ENCODE measurements at regions not wholly inside any gene's neighbourhood (a gene's known extent, or its start where the extent isn't known, plus 50 kb on each side); places are given as distances from the start of the nearest gene placed in this dataset.

DNA sequence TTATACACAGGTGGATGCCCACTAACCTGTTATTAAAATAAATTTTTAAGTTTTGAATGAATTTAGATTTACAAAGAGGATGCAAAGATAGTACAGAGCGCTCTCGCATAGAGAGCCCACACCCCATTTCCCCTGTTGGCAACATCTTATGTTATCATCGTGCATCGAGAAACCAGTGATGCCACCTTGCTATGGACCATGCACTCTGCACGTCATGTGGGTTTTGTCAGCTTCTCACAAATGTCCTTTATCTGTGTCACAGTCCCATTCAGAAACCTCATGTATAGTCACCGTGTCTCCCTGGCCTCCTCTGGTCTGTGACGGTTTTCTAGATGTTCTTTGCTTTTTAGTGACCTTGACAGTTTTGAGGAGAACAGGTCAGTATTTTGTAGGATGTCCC, 60.0 kb downstream of the ING1 start:
- Histone ChIP-seq H4K20me1 (ENCODE audit: control insufficient read depth, extremely low read depth, insufficient read depth, low read length) (no peaks in the 10 kb centered on the region), H3K9ac (ENCODE audit: control insufficient read depth, extremely low read depth, insufficient read depth, low read length) (no peak overlapping the region), H3K79me2 (ENCODE audit: control insufficient read depth, insufficient read depth, low read length) (no peaks in the 10 kb centered on the region), H3K4me1 (ENCODE audit: control insufficient read depth, extremely low read depth, insufficient read depth, low read length) (no peaks in the 10 kb centered on the region), H3K36me3 (ENCODE audit: control insufficient read depth in 2 of 2, extremely low read depth in 1 of 2, insufficient read depth in 2 of 2, low read length in 2 of 2) (no peaks in the 10 kb centered on the region), H3K27me3 (ENCODE audit: control insufficient read depth, extremely low read depth, insufficient read depth, low read length) (peaks cover 8% of the 10 kb centered on the region), H3K4me2 (ENCODE audit: control insufficient read depth, extremely low read depth, insufficient read depth, low read depth, low read length) (no peak overlapping the region), H2AFZ (ENCODE audit: control insufficient read depth, low read length) (no peak overlapping the region), H3K27ac (ENCODE audit: control insufficient read depth, insufficient read depth, low read length) (no peak overlapping the region), H3K4me3 (ENCODE audit: control insufficient read depth in 2 of 3, extremely low read depth in 1 of 3, insufficient read depth in 2 of 3, low read depth in 1 of 3, low read length in 3 of 3) (no peak overlapping the region), H3K9me1 (ENCODE audit: control insufficient read depth, extremely low read depth, insufficient read depth, low read length) (no peaks in the 10 kb centered on the region), H3K9me3 (ENCODE audit: control insufficient read depth, low read depth, low read length) (no peaks in the 10 kb centered on the region)
- DNase-seq (ENCODE audit: low read depth, low spot score): no peak
- TF ChIP-seq, protein P1, sequence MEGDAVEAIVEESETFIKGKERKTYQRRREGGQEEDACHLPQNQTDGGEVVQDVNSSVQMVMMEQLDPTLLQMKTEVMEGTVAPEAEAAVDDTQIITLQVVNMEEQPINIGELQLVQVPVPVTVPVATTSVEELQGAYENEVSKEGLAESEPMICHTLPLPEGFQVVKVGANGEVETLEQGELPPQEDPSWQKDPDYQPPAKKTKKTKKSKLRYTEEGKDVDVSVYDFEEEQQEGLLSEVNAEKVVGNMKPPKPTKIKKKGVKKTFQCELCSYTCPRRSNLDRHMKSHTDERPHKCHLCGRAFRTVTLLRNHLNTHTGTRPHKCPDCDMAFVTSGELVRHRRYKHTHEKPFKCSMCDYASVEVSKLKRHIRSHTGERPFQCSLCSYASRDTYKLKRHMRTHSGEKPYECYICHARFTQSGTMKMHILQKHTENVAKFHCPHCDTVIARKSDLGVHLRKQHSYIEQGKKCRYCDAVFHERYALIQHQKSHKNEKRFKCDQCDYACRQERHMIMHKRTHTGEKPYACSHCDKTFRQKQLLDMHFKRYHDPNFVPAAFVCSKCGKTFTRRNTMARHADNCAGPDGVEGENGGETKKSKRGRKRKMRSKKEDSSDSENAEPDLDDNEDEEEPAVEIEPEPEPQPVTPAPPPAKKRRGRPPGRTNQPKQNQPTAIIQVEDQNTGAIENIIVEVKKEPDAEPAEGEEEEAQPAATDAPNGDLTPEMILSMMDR (optimal IDR thresholded peaks at IDR 0.05 in 1 of 3, IDR thresholded peaks at IDR 0.05 in 1 of 3, conservative IDR thresholded peaks at IDR 0.05 in 1 of 3; ENCODE audit: extremely low read depth in 1 of 3, insufficient read depth in 2 of 3, low read length in 3 of 3): no peak
- TF ChIP-seq EZH2 (IDR thresholded peaks at IDR 0.05; ENCODE audit: low read length): no peak
- no peak for FAIRE-seq
- dilution Hi-C loops (cut with MboI; ENCODE audit: extremely low pct_ligation_motif_present, low sequenced_read_pairs): no loop called here

DNA sequence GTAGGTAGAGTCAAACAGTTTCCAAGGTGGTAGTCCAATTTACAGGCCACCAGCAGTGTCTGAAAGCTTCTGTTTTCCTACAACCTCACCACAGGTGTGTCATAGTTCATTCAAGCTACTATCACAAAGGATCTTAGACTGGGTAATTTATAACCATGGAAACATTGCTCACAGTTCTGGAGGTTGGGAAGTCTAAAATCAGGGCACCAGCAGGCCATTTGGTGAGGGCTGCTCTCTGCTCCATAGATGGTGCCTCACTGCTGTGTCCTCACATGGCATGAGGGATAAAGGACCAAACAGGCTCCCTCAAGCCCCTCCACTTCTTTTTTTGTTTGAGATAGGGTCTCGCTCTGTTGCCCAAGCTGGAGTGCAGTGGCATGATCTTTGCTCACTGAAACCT, 60.6 kb downstream of the ING1 start:
- dilution Hi-C loops (cut with MboI; ENCODE audit: extremely low pct_ligation_motif_present, low sequenced_read_pairs): no loop called here
- TF ChIP-seq EZH2 (IDR thresholded peaks at IDR 0.05; ENCODE audit: low read length): no peak
- TF ChIP-seq, protein P1 (optimal IDR thresholded peaks at IDR 0.05 in 1 of 3, IDR thresholded peaks at IDR 0.05 in 1 of 3, conservative IDR thresholded peaks at IDR 0.05 in 1 of 3; ENCODE audit: extremely low read depth in 1 of 3, insufficient read depth in 2 of 3, low read length in 3 of 3): no peak
- no peak overlapping the region for H3K4me3 ChIP-seq (ENCODE audit: control insufficient read depth in 2 of 3, extremely low read depth in 1 of 3, insufficient read depth in 2 of 3, low read depth in 1 of 3, low read length in 3 of 3)
- H4K20me1 ChIP-seq (ENCODE audit: control insufficient read depth, extremely low read depth, insufficient read depth, low read length): no peaks in the 10 kb centered on the region
- H3K27ac ChIP-seq (ENCODE audit: control insufficient read depth, insufficient read depth, low read length): no peak overlapping the region
- no peak overlapping the region for H2AFZ ChIP-seq (ENCODE audit: control insufficient read depth, low read length)
- no peak overlapping the region for H3K9ac ChIP-seq (ENCODE audit: control insufficient read depth, extremely low read depth, insufficient read depth, low read length)
- H3K9me1 ChIP-seq (ENCODE audit: control insufficient read depth, extremely low read depth, insufficient read depth, low read length): no peaks in the 10 kb centered on the region
- no peaks in the 10 kb centered on the region for H3K9me3 ChIP-seq (ENCODE audit: control insufficient read depth, low read depth, low read length)
- H3K36me3 ChIP-seq (ENCODE audit: control insufficient read depth in 2 of 2, extremely low read depth in 1 of 2, insufficient read depth in 2 of 2, low read length in 2 of 2): no peaks in the 10 kb centered on the region
- FAIRE-seq (no peak), DNase-seq (ENCODE audit: low read depth, low spot score) (no peak)
- no peaks in the 10 kb centered on the region for H3K79me2 ChIP-seq (ENCODE audit: control insufficient read depth, insufficient read depth, low read length)
- no peaks in the 10 kb centered on the region for H3K4me1 ChIP-seq (ENCODE audit: control insufficient read depth, extremely low read depth, insufficient read depth, low read length)
- peaks cover 8% of the 10 kb centered on the region for H3K27me3 ChIP-seq (ENCODE audit: control insufficient read depth, extremely low read depth, insufficient read depth, low read length)
- H3K4me2 ChIP-seq (ENCODE audit: control insufficient read depth, extremely low read depth, insufficient read depth, low read depth, low read length): no peak overlapping the region
